ENCODE measurements at regions not wholly inside any gene's neighbourhood (a gene's known extent, or its start where the extent isn't known, plus 50 kb on each side); places are given as distances from the start of the nearest gene placed in this dataset.

- no peak for DNase-seq
- TF ChIP-seq GATA1 (IDR thresholded peaks at IDR 0.05; ENCODE audit: low read depth, low read length) (no peak), POLR2A (IDR thresholded peaks at IDR 0.05; ENCODE audit: low read length) (no peak)
Observed at GRCh38 chr13:72144636-72145035, 277.6 kb upstream of the DACH1 start.

GRCh38 chr13:72141855-72142519 is 275.0 kb upstream of the DACH1 start:
- no peak for DNase-seq
- TF ChIP-seq GATA1 (IDR thresholded peaks at IDR 0.05; ENCODE audit: low read depth, low read length), result no peak
- no peak for TF ChIP-seq POLR2A (IDR thresholded peaks at IDR 0.05; ENCODE audit: low read length)

- TF ChIP-seq GATA1 (IDR thresholded peaks at IDR 0.05; ENCODE audit: low read depth, low read length), result no peak
- TF ChIP-seq POLR2A (IDR thresholded peaks at IDR 0.05; ENCODE audit: low read length), result no peak
- no peak for DNase-seq
Observed at GRCh38 chr13:72139192-72139591, 272.2 kb upstream of the DACH1 start.

GRCh38 chr13:72132075-72132474 is 265.1 kb upstream of the DACH1 start:
- no peak for TF ChIP-seq POLR2A (IDR thresholded peaks at IDR 0.05; ENCODE audit: low read length)
- no peak for TF ChIP-seq GATA1 (IDR thresholded peaks at IDR 0.05; ENCODE audit: low read depth, low read length)
- no peak for DNase-seq

GRCh38 chr13:72129117-72129516 is 262.1 kb upstream of the DACH1 start:
- DNase-seq, result no peak
- TF ChIP-seq POLR2A (IDR thresholded peaks at IDR 0.05; ENCODE audit: low read length), result no peak
- TF ChIP-seq GATA1 (IDR thresholded peaks at IDR 0.05; ENCODE audit: low read depth, low read length), result no peak

- no peak for DNase-seq
Observed at GRCh38 chr13:72127031-72127430, 260.0 kb upstream of the DACH1 start.

GRCh38 chr13:72126424-72126823 is 259.4 kb upstream of the DACH1 start:
- no peak for DNase-seq
- TF ChIP-seq GATA1 (IDR thresholded peaks at IDR 0.05; ENCODE audit: low read depth, low read length) (no peak), POLR2A (IDR thresholded peaks at IDR 0.05; ENCODE audit: low read length) (no peak)

More at GRCh38 chr13:72127031-72127430, 260.0 kb upstream of the DACH1 start:
- TF ChIP-seq POLR2A (IDR thresholded peaks at IDR 0.05; ENCODE audit: low read length) (no peak), GATA1 (IDR thresholded peaks at IDR 0.05; ENCODE audit: low read depth, low read length) (no peak)

- DNase-seq, result no peak
- TF ChIP-seq GATA1 (IDR thresholded peaks at IDR 0.05; ENCODE audit: low read depth, low read length), result no peak
- no peak for TF ChIP-seq POLR2A (IDR thresholded peaks at IDR 0.05; ENCODE audit: low read length)
Observed at GRCh38 chr13:72125561-72125960, 258.6 kb upstream of the DACH1 start.

- DNase-seq, result no peak
- no peak for TF ChIP-seq POLR2A (IDR thresholded peaks at IDR 0.05; ENCODE audit: low read length)
- TF ChIP-seq GATA1 (IDR thresholded peaks at IDR 0.05; ENCODE audit: low read depth, low read length), result no peak
Observed at GRCh38 chr13:72122661-72123255, 255.8 kb upstream of the DACH1 start.

- no peak for TF ChIP-seq GATA1 (IDR thresholded peaks at IDR 0.05; ENCODE audit: low read depth, low read length)
- TF ChIP-seq POLR2A (IDR thresholded peaks at IDR 0.05; ENCODE audit: low read length), result no peak
- DNase-seq, result no peak
Observed at GRCh38 chr13:72121466-72121865, 254.5 kb upstream of the DACH1 start.

GRCh38 chr13:72120632-72121031 is 253.6 kb upstream of the DACH1 start:
- TF ChIP-seq GATA1 (IDR thresholded peaks at IDR 0.05; ENCODE audit: low read depth, low read length) (no peak), POLR2A (IDR thresholded peaks at IDR 0.05; ENCODE audit: low read length) (no peak)
- DNase-seq, result no peak

- TF ChIP-seq POLR2A (IDR thresholded peaks at IDR 0.05; ENCODE audit: low read length) (no peak), GATA1 (IDR thresholded peaks at IDR 0.05; ENCODE audit: low read depth, low read length) (no peak)
- no peak for DNase-seq
Observed at GRCh38 chr13:72113931-72114330, 246.9 kb upstream of the DACH1 start.

- TF ChIP-seq POLR2A (IDR thresholded peaks at IDR 0.05; ENCODE audit: low read length) (no peak), GATA1 (IDR thresholded peaks at IDR 0.05; ENCODE audit: low read depth, low read length) (no peak)
- DNase-seq, result no peak
Observed at GRCh38 chr13:72113076-72113475, 246.1 kb upstream of the DACH1 start.

- DNase-seq, result no peak
- TF ChIP-seq GATA1 (IDR thresholded peaks at IDR 0.05; ENCODE audit: low read depth, low read length), result no peak
- TF ChIP-seq POLR2A (IDR thresholded peaks at IDR 0.05; ENCODE audit: low read length), result no peak
Observed at GRCh38 chr13:72112216-72112615, 245.2 kb upstream of the DACH1 start.

- TF ChIP-seq POLR2A (IDR thresholded peaks at IDR 0.05; ENCODE audit: low read length) (no peak), GATA1 (IDR thresholded peaks at IDR 0.05; ENCODE audit: low read depth, low read length) (no peak)
- DNase-seq, result no peak
Observed at GRCh38 chr13:72109863-72110262, 242.9 kb upstream of the DACH1 start.

Data from erythroblast (primary cell).